Astrocyte (in vitro differentiated cells and primary cell): ENCODE measurements at regions not wholly inside any gene's neighbourhood (a gene's known extent, or its start where the extent isn't known, plus 50 kb on each side); places are given as distances from the start of the nearest gene placed in this dataset.

ENCODE experiments used
- EZH2 ChIP-seq: IDR thresholded peaks from 2 replicates; pipeline ENCODE4 v1.6.1; 2012; ENCODE audit warnings: mild to moderate bottlenecking, low read length, inconsistent platforms; ENCODE audit not compliant: insufficient read depth
- TF ChIP-seq, protein P1 (sequence below): IDR thresholded peaks from 2 replicates; pipeline ENCODE4 v1.5.1; 2011; ENCODE audit warnings: low read depth, mild to moderate bottlenecking, inconsistent platforms, low read length, moderate library complexity; ENCODE audit not compliant: insufficient read depth

DNA sequence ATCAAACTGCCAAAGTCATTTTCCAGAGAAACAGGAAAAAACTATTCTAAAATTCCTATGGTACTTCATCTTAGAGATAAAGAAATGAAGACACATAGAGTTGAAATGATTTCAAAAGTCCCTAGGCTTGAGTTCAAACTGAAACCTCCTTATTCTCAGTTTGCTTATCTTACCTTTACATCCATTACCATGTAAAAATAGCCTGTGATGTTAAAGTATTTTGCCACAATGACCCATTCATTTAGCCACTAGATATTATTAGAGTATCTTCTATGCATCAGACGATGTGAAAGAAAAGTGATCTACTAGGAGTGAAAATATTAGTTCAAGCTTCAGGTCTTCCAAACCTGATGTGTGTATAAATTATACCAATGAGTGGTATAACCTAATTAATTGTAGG, 55.1 kb upstream of the TTC14 start:
- TF ChIP-seq, protein P1, sequence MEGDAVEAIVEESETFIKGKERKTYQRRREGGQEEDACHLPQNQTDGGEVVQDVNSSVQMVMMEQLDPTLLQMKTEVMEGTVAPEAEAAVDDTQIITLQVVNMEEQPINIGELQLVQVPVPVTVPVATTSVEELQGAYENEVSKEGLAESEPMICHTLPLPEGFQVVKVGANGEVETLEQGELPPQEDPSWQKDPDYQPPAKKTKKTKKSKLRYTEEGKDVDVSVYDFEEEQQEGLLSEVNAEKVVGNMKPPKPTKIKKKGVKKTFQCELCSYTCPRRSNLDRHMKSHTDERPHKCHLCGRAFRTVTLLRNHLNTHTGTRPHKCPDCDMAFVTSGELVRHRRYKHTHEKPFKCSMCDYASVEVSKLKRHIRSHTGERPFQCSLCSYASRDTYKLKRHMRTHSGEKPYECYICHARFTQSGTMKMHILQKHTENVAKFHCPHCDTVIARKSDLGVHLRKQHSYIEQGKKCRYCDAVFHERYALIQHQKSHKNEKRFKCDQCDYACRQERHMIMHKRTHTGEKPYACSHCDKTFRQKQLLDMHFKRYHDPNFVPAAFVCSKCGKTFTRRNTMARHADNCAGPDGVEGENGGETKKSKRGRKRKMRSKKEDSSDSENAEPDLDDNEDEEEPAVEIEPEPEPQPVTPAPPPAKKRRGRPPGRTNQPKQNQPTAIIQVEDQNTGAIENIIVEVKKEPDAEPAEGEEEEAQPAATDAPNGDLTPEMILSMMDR: no peak
- TF ChIP-seq EZH2: no peak
